Endothelial cell of umbilical vein (primary cell): ENCODE measurements at regions not wholly inside any gene's neighbourhood (a gene's known extent, or its start where the extent isn't known, plus 50 kb on each side); places are given as distances from the start of the nearest gene placed in this dataset.

Source experiments
- BruUV-seq: library from RNA; stranded (reverse); fragments of 400-500 nt; replicated peaks from 2 replicates; lab custom pipeline; 2021; lab: Mats Ljungman, UMichigan
- CTCF ChIA-PET: fragments of 300-600, 350-600 bp; sonication (Branson Sonifier 250); formaldehyde crosslinking; loops from one replicate; lab custom pipeline; 2021; ENCODE audit warnings: antibody characterized with exemption, inconsistent platforms; lab: Charles Lee
- POLR2A ChIA-PET: fragments of 300-600, 350-600 bp; sonication (Branson Sonifier 250); formaldehyde crosslinking; loops from one replicate; lab custom pipeline; 2021; ENCODE audit warnings: antibody characterized with exemption, inconsistent platforms; lab: Charles Lee
- DNase-seq: peaks from one replicate; pipeline ENCODE4 v3.0.0-alpha.2; 2011; ENCODE audit warnings: low read depth, low spot score
- FAIRE-seq: peaks from 2 replicates; lab custom pipeline; 2011; peaks lifted over from hg19 to GRCh38; lab: Jason Lieb, UNC
- H2AFZ ChIP-seq: 2 replicates; pipeline ENCODE4 v1.6.0; 2012; ENCODE audit warnings: low read depth, low read length, control low read depth, inconsistent platforms
- H3K27ac ChIP-seq: 2 replicates; pipeline ENCODE4 v1.5.1; 2011; ENCODE audit warnings: low read depth, mild to moderate bottlenecking, control low read depth, low read length, moderate library complexity; ENCODE audit not compliant: insufficient read depth
- H3K27me3 ChIP-seq, 2 experiments: 2 replicates each; pipeline versions ENCODE4 v1.6.0 to v1.6.1; 2011; ENCODE audit warnings: low read length in 2 of 2, mixed read lengths in 1 of 2; ENCODE audit not compliant: control insufficient read depth in 2 of 2, insufficient read depth in 2 of 2
- H3K36me3 ChIP-seq, 2 experiments: 2 replicates in 1 of 2; 3 replicates in 1 of 2; pipeline ENCODE4 v1.5.1; 2011; ENCODE audit warnings: low read length in 2 of 2, mild to moderate bottlenecking in 1 of 2, moderate library complexity in 1 of 2; ENCODE audit not compliant: control insufficient read depth in 2 of 2, insufficient read depth in 2 of 2; ENCODE audit errors: extremely low read depth in 1 of 2
- H3K4me1 ChIP-seq: 3 replicates; pipeline ENCODE4 v1.5.1; 2011; ENCODE audit warnings: mild to moderate bottlenecking, low read length; ENCODE audit not compliant: control insufficient read depth, insufficient read depth; ENCODE audit errors: extremely low read depth
- H3K4me2 ChIP-seq: 2 replicates; pipeline ENCODE4 v1.6.1; 2011; ENCODE audit warnings: low read length, control low read depth, mixed read lengths; ENCODE audit not compliant: insufficient read depth
- H3K4me3 ChIP-seq, 3 experiments: fragments of 200-600 bp in 1 of 3; sonication (generic), shearing (Covaris generic) in 1 of 3; replicated peaks in 1 of 3; 2 replicates each; pipeline ENCODE4 v1.5.1; 2011 to 2016; ENCODE audit warnings: control low read depth in 3 of 3, low read length in 3 of 3, mild to moderate bottlenecking in 2 of 3, inconsistent platforms in 1 of 3, low read depth in 1 of 3, moderate library complexity in 1 of 3; ENCODE audit not compliant: insufficient read depth in 1 of 3
- H3K79me2 ChIP-seq: 2 replicates; pipeline ENCODE4 v1.6.0; 2012; ENCODE audit warnings: low read length, inconsistent platforms; ENCODE audit not compliant: control insufficient read depth, insufficient read depth
- H3K9ac ChIP-seq: replicated peaks from 2 replicates; pipeline ENCODE3; 2011; ENCODE audit warnings: low read length, control low read depth; ENCODE audit not compliant: insufficient read depth; ENCODE audit errors: extremely low read depth
- H3K9me1 ChIP-seq: replicated peaks from 3 replicates; pipeline ENCODE4 v1.6.0; 2011; ENCODE audit warnings: mild to moderate bottlenecking, low read length; ENCODE audit not compliant: control insufficient read depth, insufficient read depth; ENCODE audit errors: extremely low read depth
- H3K9me3 ChIP-seq: replicated peaks from 2 replicates; pipeline ENCODE4 v1.5.1; 2012; ENCODE audit warnings: low read length, inconsistent platforms; ENCODE audit not compliant: control insufficient read depth, insufficient read depth
- H4K20me1 ChIP-seq: replicated peaks from 2 replicates; pipeline ENCODE3; 2011; ENCODE audit warnings: mild to moderate bottlenecking, low read length; ENCODE audit not compliant: control insufficient read depth, insufficient read depth; ENCODE audit errors: extremely low read depth
- EZH2 ChIP-seq: IDR thresholded peaks from 2 replicates; pipeline ENCODE4 v1.6.1; 2012; ENCODE audit warnings: borderline replicate concordance, low read depth, mild to moderate bottlenecking, moderate library complexity, low read length, inconsistent platforms; ENCODE audit not compliant: severe bottlenecking
- FOS ChIP-seq: IDR thresholded peaks from 2 replicates; pipeline ENCODE4 v1.6.1; 2011; ENCODE audit warnings: mild to moderate bottlenecking, low read length, moderate library complexity, borderline replicate concordance; ENCODE audit not compliant: insufficient read depth
- GATA2 ChIP-seq: IDR thresholded peaks from 2 replicates; pipeline ENCODE4 v1.7.0; 2011; ENCODE audit warnings: low read depth, mild to moderate bottlenecking, moderate library complexity, mixed read lengths, low read length; ENCODE audit not compliant: insufficient read length, insufficient read depth
- JUN ChIP-seq: IDR thresholded peaks from 2 replicates; pipeline ENCODE4 v1.6.1; 2011; ENCODE audit warnings: borderline replicate concordance, low read depth; ENCODE audit not compliant: insufficient read length, insufficient read depth
- MAX ChIP-seq: IDR thresholded peaks from 2 replicates; pipeline ENCODE4 v1.6.1; 2011; ENCODE audit not compliant: insufficient read depth, insufficient read length
- MYC ChIP-seq: IDR thresholded peaks from one replicate; pipeline ENCODE4 v1.6.1; 2011; ENCODE audit warnings: mild to moderate bottlenecking, low read depth, low read length
- POLR2A ChIP-seq: IDR thresholded peaks from 2 replicates; pipeline ENCODE4 v1.6.1; 2012; ENCODE audit warnings: low read depth, mild to moderate bottlenecking, control low read depth, low read length
- POLR2AphosphoS5 ChIP-seq: IDR thresholded peaks from 2 replicates; pipeline ENCODE4 v1.6.1; 2012; ENCODE audit warnings: low read depth, mild to moderate bottlenecking, control low read depth, low read length, moderate library complexity; ENCODE audit not compliant: insufficient read depth
- dilution Hi-C: fragments of 300-500 bp; cut with MboI; formaldehyde crosslinking; loops from one replicate; pipeline ENCODE4 v1.15.0; 2019; ENCODE audit warnings: low sequenced_read_pairs; ENCODE audit not compliant: extremely low pct_ligation_motif_present
- intact Hi-C: fragments of 100-400 bp; cut with micrococcal nuclease; formaldehyde crosslinking; loops from one replicate; pipeline ENCODE4 v1.10.0; 2022
- TF ChIP-seq, protein P1 (sequence below), 2 donors: IDR thresholded peaks; 1 replicate in 1 of 2; 2 replicates in 1 of 2; pipeline ENCODE4 v1.5.1; 2011; ENCODE audit warnings: low read length in 2 of 2, mild to moderate bottlenecking in 2 of 2, moderate library complexity in 2 of 2, control low read depth in 1 of 2, inconsistent platforms in 1 of 2, low read depth in 1 of 2; ENCODE audit not compliant: insufficient read depth in 1 of 2; ENCODE audit errors: extremely low read depth in 1 of 2

DNA sequence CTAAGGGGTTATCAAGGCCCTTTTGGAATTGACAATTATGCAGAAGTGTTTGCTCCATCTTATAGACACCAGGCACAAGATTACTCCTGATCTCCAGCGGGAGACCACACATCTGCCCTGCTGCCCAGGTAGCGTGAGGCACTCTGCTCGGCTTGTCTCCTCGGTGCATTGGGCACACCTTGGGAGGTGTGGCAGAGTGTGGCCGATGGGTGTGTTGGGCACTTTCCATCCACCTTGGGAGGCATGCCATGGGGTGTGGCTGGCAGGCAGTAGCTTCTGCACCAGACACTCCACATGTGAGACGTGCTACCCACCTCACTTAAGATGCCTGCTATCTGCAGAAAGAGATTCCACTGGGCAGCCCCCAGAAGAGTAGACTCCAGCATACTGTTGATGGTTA lies 54.1 kb downstream of the GADD45G start:
- Histone ChIP-seq H3K4me1 (peaks cover 9% of the 10 kb centered on the region), H2AFZ (no peak overlapping the region), H3K9me1 (no peaks in the 10 kb centered on the region), H3K36me3 (no peaks in the 10 kb centered on the region), H4K20me1 (no peaks in the 10 kb centered on the region), H3K4me2 (no peak overlapping the region), H3K27ac (no peak overlapping the region), H3K4me3 (no peak overlapping the region), H3K9ac (no peak overlapping the region), H3K9me3 (no peaks in the 10 kb centered on the region), H3K79me2 (no peaks in the 10 kb centered on the region), H3K27me3 (no peaks in the 10 kb centered on the region)
- no TSS peak for BruUV-seq
- dilution Hi-C loops, result no loop called here
- no peak for TF ChIP-seq JUN
- no peak for TF ChIP-seq POLR2A
- TF ChIP-seq POLR2AphosphoS5, result no peak
- TF ChIP-seq FOS, result no peak
- no peak for TF ChIP-seq EZH2
- no peak for TF ChIP-seq GATA2
- TF ChIP-seq, protein P1, sequence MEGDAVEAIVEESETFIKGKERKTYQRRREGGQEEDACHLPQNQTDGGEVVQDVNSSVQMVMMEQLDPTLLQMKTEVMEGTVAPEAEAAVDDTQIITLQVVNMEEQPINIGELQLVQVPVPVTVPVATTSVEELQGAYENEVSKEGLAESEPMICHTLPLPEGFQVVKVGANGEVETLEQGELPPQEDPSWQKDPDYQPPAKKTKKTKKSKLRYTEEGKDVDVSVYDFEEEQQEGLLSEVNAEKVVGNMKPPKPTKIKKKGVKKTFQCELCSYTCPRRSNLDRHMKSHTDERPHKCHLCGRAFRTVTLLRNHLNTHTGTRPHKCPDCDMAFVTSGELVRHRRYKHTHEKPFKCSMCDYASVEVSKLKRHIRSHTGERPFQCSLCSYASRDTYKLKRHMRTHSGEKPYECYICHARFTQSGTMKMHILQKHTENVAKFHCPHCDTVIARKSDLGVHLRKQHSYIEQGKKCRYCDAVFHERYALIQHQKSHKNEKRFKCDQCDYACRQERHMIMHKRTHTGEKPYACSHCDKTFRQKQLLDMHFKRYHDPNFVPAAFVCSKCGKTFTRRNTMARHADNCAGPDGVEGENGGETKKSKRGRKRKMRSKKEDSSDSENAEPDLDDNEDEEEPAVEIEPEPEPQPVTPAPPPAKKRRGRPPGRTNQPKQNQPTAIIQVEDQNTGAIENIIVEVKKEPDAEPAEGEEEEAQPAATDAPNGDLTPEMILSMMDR (IDR thresholded peaks at IDR 0.05; ENCODE audit: extremely low read depth in 1 of 2, insufficient read depth in 1 of 2, low read depth in 1 of 2, low read length in 2 of 2), result no peak
- TF ChIP-seq MYC, result no peak
- TF ChIP-seq MAX, result no peak
- intact Hi-C loops, result no loop called here
- ChIA-PET CTCF (interaction anchor here (1.0 kb wide), 1 partner anchor 170 kb away, joined by 3 read pairs; no protein-coding TSS in a partner anchor), POLR2A (no interaction called here)
- no peak for FAIRE-seq
- no peak for DNase-seq
